MM.1S (cell line): ENCODE measurements at regions not wholly inside any gene's neighbourhood (a gene's known extent, or its start where the extent isn't known, plus 50 kb on each side); places are given as distances from the start of the nearest gene placed in this dataset.

Source experiments
- DNase-seq: peaks from one replicate; pipeline ENCODE4 v3.0.0-alpha.2; 2015
- H2AFZ ChIP-seq: fragments of 300-600 bp; sonication (generic); 2 replicates; pipeline ENCODE4 v1.6.0; 2016; ENCODE audit warnings: antibody characterized with exemption, low read length
- H3F3A ChIP-seq: fragments of 300-600 bp; sonication (generic); 2 replicates; pipeline ENCODE4 v1.6.1; 2016; ENCODE audit warnings: mild to moderate bottlenecking, antibody characterized with exemption, low read length, moderate library complexity, mixed read lengths; ENCODE audit not compliant: insufficient read depth
- H3K27ac ChIP-seq: fragments of 300-600 bp; sonication (generic); 2 replicates; pipeline ENCODE4 v1.5.1; 2016; ENCODE audit warnings: mild to moderate bottlenecking, low read length
- H3K27me3 ChIP-seq: fragments of 300-600 bp; sonication (generic); replicated peaks from 2 replicates; pipeline ENCODE4 v1.6.0; 2016; ENCODE audit warnings: low read length; ENCODE audit not compliant: insufficient read depth
- H3K36me3 ChIP-seq: fragments of 300-600 bp; sonication (generic); replicated peaks from 2 replicates; pipeline ENCODE4 v1.6.1; 2016; ENCODE audit warnings: mild to moderate bottlenecking, low read length, mixed read lengths; ENCODE audit not compliant: insufficient read depth
- H3K4me1 ChIP-seq: fragments of 300-600 bp; sonication (generic); 2 replicates; pipeline ENCODE4 v1.6.1; 2016; ENCODE audit warnings: low read length, mixed read lengths
- H3K4me2 ChIP-seq: fragments of 300-600 bp; sonication (generic); 2 replicates; pipeline ENCODE4 v1.6.0; 2016; ENCODE audit warnings: low read depth, low read length
- H3K4me3 ChIP-seq: fragments of 300-600 bp; sonication (generic); 2 replicates; pipeline ENCODE4 v1.5.1; 2016; ENCODE audit warnings: low read length, mixed read lengths
- H3K79me2 ChIP-seq: fragments of 300-600 bp; sonication (generic); 2 replicates; pipeline ENCODE4 v1.6.1; 2016; ENCODE audit warnings: mixed run types, low read length, mixed read lengths
- H3K9ac ChIP-seq: fragments of 300-600 bp; sonication (generic); 2 replicates; pipeline ENCODE4 v1.6.1; 2016; ENCODE audit warnings: low read length, mixed read lengths
- H3K9me2 ChIP-seq: fragments of 300-600 bp; sonication (generic); replicated peaks from 2 replicates; pipeline ENCODE4 v1.6.1; 2016; ENCODE audit warnings: mild to moderate bottlenecking, low read length, mixed read lengths; ENCODE audit not compliant: insufficient read depth
- H3K9me3 ChIP-seq: fragments of 300-600 bp; sonication (generic); replicated peaks from 2 replicates; pipeline ENCODE4 v1.6.1; 2016; ENCODE audit warnings: mild to moderate bottlenecking, low read length, mixed read lengths; ENCODE audit not compliant: insufficient read depth
- H4K20me1 ChIP-seq: fragments of 300-600 bp; sonication (generic); 2 replicates; pipeline ENCODE4 v1.6.1; 2016; ENCODE audit warnings: mild to moderate bottlenecking, low read length, moderate library complexity, mixed read lengths; ENCODE audit not compliant: insufficient read depth
- CTCF ChIP-seq: fragments of 300-600 bp; sonication (generic); IDR thresholded peaks from 2 replicates; pipeline ENCODE4 v1.5.1; 2016; ENCODE audit warnings: antibody characterized with exemption, low read length, mixed read lengths
- EZH2 ChIP-seq: fragments of 300-600 bp; sonication (generic); optimal IDR thresholded peaks from 2 replicates; pipeline ENCODE3; 2017; ENCODE audit warnings: low read depth, mild to moderate bottlenecking, antibody characterized with exemption, low read length, mixed read lengths
- EZH2phosphoT487 ChIP-seq: fragments of 300-600 bp; sonication (generic); IDR thresholded peaks from 2 replicates; pipeline ENCODE4 v1.6.1; 2018; ENCODE audit warnings: antibody characterized with exemption, low read length

GRCh38 chr2:6283259-6283658 lies 582.4 kb downstream of the CMPK2 start:
- Histone ChIP-seq H3K4me2 (no peak overlapping the region), H3K9me3 (no peaks in the 10 kb centered on the region), H3K36me3 (no peaks in the 10 kb centered on the region), H3F3A (no peaks in the 10 kb centered on the region), H3K9ac (no peak overlapping the region), H3K27me3 (no peaks in the 10 kb centered on the region), H3K27ac (no peak overlapping the region), H4K20me1 (no peaks in the 10 kb centered on the region), H3K4me1 (no peaks in the 10 kb centered on the region), H2AFZ (no peak overlapping the region), H3K9me2 (no peaks in the 10 kb centered on the region), H3K4me3 (no peak overlapping the region), H3K79me2 (no peaks in the 10 kb centered on the region)
- TF ChIP-seq CTCF = no peak
- no peak for TF ChIP-seq EZH2phosphoT487
- TF ChIP-seq EZH2 = no peak
- DNase-seq = no peak

- Histone ChIP-seq H3K36me3 (no peaks in the 10 kb centered on the region), H3K27me3 (no peaks in the 10 kb centered on the region), H2AFZ (no peak overlapping the region), H3K4me1 (no peaks in the 10 kb centered on the region), H4K20me1 (no peaks in the 10 kb centered on the region), H3K9me2 (no peaks in the 10 kb centered on the region), H3K4me2 (no peak overlapping the region), H3K9me3 (no peaks in the 10 kb centered on the region), H3F3A (no peaks in the 10 kb centered on the region), H3K9ac (no peak overlapping the region), H3K27ac (no peak overlapping the region), H3K4me3 (no peak overlapping the region), H3K79me2 (no peaks in the 10 kb centered on the region)
- no peak for DNase-seq
- TF ChIP-seq CTCF (no peak), EZH2 (no peak), EZH2phosphoT487 (no peak)
Measured at GRCh38 chr2:6287406-6287805, 578.3 kb downstream of the CMPK2 start.

- H2AFZ ChIP-seq = no peak overlapping the region
- no peaks in the 10 kb centered on the region for H3K27me3 ChIP-seq
- no peak overlapping the region for H3K9ac ChIP-seq
- no peaks in the 10 kb centered on the region for H4K20me1 ChIP-seq
- no peak overlapping the region for H3K4me3 ChIP-seq
- H3F3A ChIP-seq = no peaks in the 10 kb centered on the region
- H3K4me1 ChIP-seq = no peaks in the 10 kb centered on the region
- no peaks in the 10 kb centered on the region for H3K9me2 ChIP-seq
- no peaks in the 10 kb centered on the region for H3K36me3 ChIP-seq
- no peaks in the 10 kb centered on the region for H3K9me3 ChIP-seq
- no peak overlapping the region for H3K27ac ChIP-seq
- H3K79me2 ChIP-seq = no peaks in the 10 kb centered on the region
- TF ChIP-seq CTCF (no peak), EZH2 (no peak), EZH2phosphoT487 (no peak)
- DNase-seq = no peak
- H3K4me2 ChIP-seq = no peak overlapping the region
Measured at GRCh38 chr2:6288791-6289190, 576.9 kb downstream of the CMPK2 start.
